H9 (cell line): ENCODE measurements at regions not wholly inside any gene's neighbourhood (a gene's known extent, or its start where the extent isn't known, plus 50 kb on each side); places are given as distances from the start of the nearest gene placed in this dataset.

ENCODE experiments used
- DNase-seq: peaks from one replicate; pipeline ENCODE4 v3.0.0-alpha.2; 2017
- H2AFZ ChIP-seq: one replicate; pipeline ENCODE4 v1.6.1; 2013; ENCODE audit warnings: mild to moderate bottlenecking, low read length, control low read depth, moderate library complexity
- H2AK5ac ChIP-seq: 2 replicates; pipeline ENCODE4 v1.6.1; 2013; ENCODE audit warnings: low read length, control low read depth, mixed read lengths; ENCODE audit not compliant: insufficient read length
- H2BK120ac ChIP-seq: one replicate; pipeline ENCODE4 v1.6.1; 2013; ENCODE audit warnings: low read depth, mild to moderate bottlenecking, low read length, control low read depth, inconsistent platforms; ENCODE audit not compliant: poor library complexity, severe bottlenecking
- H2BK12ac ChIP-seq: 2 replicates; pipeline ENCODE4 v1.6.1; 2013; ENCODE audit warnings: low read length, control low read depth, mixed read lengths, low read depth; ENCODE audit not compliant: insufficient read length
- H2BK15ac ChIP-seq: 2 replicates; pipeline ENCODE4 v1.6.1; 2013; ENCODE audit warnings: low read depth, low read length, control low read depth
- H2BK20ac ChIP-seq: one replicate; pipeline ENCODE4 v1.6.1; 2013; ENCODE audit warnings: low read depth, mild to moderate bottlenecking, low read length, control low read depth, inconsistent platforms; ENCODE audit not compliant: poor library complexity, severe bottlenecking
- H2BK5ac ChIP-seq: 2 replicates; pipeline ENCODE4 v1.6.1; 2013; ENCODE audit warnings: low read length, control low read depth, mixed read lengths; ENCODE audit not compliant: insufficient read length
- H3K14ac ChIP-seq: 2 replicates; pipeline ENCODE4 v1.6.1; 2013; ENCODE audit warnings: low read length, control low read depth; ENCODE audit not compliant: insufficient read depth
- H3K18ac ChIP-seq: 2 replicates; pipeline ENCODE4 v1.6.1; 2013; ENCODE audit warnings: low read depth, mild to moderate bottlenecking, mixed read lengths, low read length, control low read depth; ENCODE audit not compliant: insufficient read length
- H3K23ac ChIP-seq: 2 replicates; pipeline ENCODE4 v1.6.1; 2013; ENCODE audit warnings: low read length, control low read depth, mixed read lengths, low read depth; ENCODE audit not compliant: insufficient read length
- H3K23me2 ChIP-seq: 2 replicates; pipeline ENCODE4 v1.6.1; 2013; ENCODE audit warnings: low read depth, mild to moderate bottlenecking, mixed read lengths, low read length, control low read depth; ENCODE audit not compliant: insufficient read length, poor library complexity, severe bottlenecking
- H3K27ac ChIP-seq: 2 replicates; pipeline ENCODE4 v1.5.1; 2013; ENCODE audit warnings: low read length, control low read depth, mixed read lengths, low read depth; ENCODE audit not compliant: insufficient read length
- H3K27me3 ChIP-seq: 2 replicates; pipeline ENCODE4 v1.6.1; 2013; ENCODE audit warnings: low read length, control low read depth, inconsistent platforms; ENCODE audit not compliant: insufficient read depth
- H3K4ac ChIP-seq: 2 replicates; pipeline ENCODE4 v1.6.1; 2013; ENCODE audit warnings: low read depth, mild to moderate bottlenecking, control low read depth, inconsistent platforms, low read length, moderate library complexity
- H3K4me1 ChIP-seq: 2 replicates; pipeline ENCODE4 v1.6.1; 2013; ENCODE audit warnings: low read length, control low read depth, inconsistent platforms; ENCODE audit not compliant: insufficient read depth
- H3K4me2 ChIP-seq: 2 replicates; pipeline ENCODE4 v1.6.1; 2013; ENCODE audit warnings: low read length, control low read depth, mixed read lengths; ENCODE audit not compliant: insufficient read length, insufficient read depth
- H3K56ac ChIP-seq: 2 replicates; pipeline ENCODE4 v1.6.1; 2013; ENCODE audit warnings: low read depth, mild to moderate bottlenecking, mixed read lengths, low read length, control low read depth; ENCODE audit not compliant: insufficient read length
- H3K79me1 ChIP-seq: 2 replicates; pipeline ENCODE4 v1.6.1; 2013; ENCODE audit warnings: low read depth, mild to moderate bottlenecking, moderate library complexity, low read length, control low read depth, inconsistent platforms; ENCODE audit not compliant: insufficient read depth, poor library complexity, severe bottlenecking
- H3K79me2 ChIP-seq: 2 replicates; pipeline ENCODE4 v1.6.1; 2013; ENCODE audit warnings: low read length, control low read depth, inconsistent platforms; ENCODE audit not compliant: insufficient read depth
- H3K9ac ChIP-seq: 2 replicates; pipeline ENCODE4 v1.6.1; 2013; ENCODE audit warnings: low read length, control low read depth, mixed read lengths; ENCODE audit not compliant: insufficient read length; ENCODE audit errors: extremely low read depth
- H3K9me3 ChIP-seq: one replicate; pipeline ENCODE4 v1.6.1; 2013; ENCODE audit warnings: low read depth, low read length, inconsistent platforms; ENCODE audit not compliant: control insufficient read depth
- H3T11ph ChIP-seq: one replicate; pipeline ENCODE4 v1.6.1; 2013; ENCODE audit warnings: mild to moderate bottlenecking, low read length, control low read depth, inconsistent platforms
- H4K20me1 ChIP-seq: one replicate; pipeline ENCODE4 v1.6.1; 2013; ENCODE audit not compliant: control insufficient read depth, insufficient read length, insufficient read depth
- H4K5ac ChIP-seq: 2 replicates; pipeline ENCODE4 v1.6.1; 2013; ENCODE audit warnings: low read depth, mild to moderate bottlenecking, mixed read lengths, low read length, control low read depth; ENCODE audit not compliant: insufficient read length
- H4K8ac ChIP-seq: replicated peaks from 2 replicates; pipeline ENCODE4 v1.6.1; 2013; ENCODE audit warnings: low read length, control low read depth, mixed read lengths, low read depth; ENCODE audit not compliant: insufficient read length
- H4K91ac ChIP-seq: 2 replicates; pipeline ENCODE4 v1.6.1; 2013; ENCODE audit warnings: low read depth, mild to moderate bottlenecking, moderate library complexity, mixed read lengths, low read length, control low read depth; ENCODE audit not compliant: insufficient read length
- H3K27ac Mint-ChIP-seq, 3 experiments: 2 replicates in 2 of 3; 3 replicates in 1 of 3; pipeline ENCODE4 v1.8.0; 2020 to 2021; ENCODE audit warnings: mixed read lengths in 3 of 3, mild to moderate bottlenecking in 1 of 3, moderate library complexity in 1 of 3
- H3K27me3 Mint-ChIP-seq: 2 replicates; pipeline ENCODE4 v1.8.0; 2021; ENCODE audit warnings: low read depth, mild to moderate bottlenecking, moderate library complexity, mixed read lengths
- H3K36me3 Mint-ChIP-seq, 3 experiments: 2 replicates in 2 of 3; 3 replicates in 1 of 3; pipeline ENCODE4 v1.8.0; 2020 to 2021; ENCODE audit warnings: low read depth in 3 of 3, mixed read lengths in 3 of 3; ENCODE audit not compliant: insufficient read depth in 1 of 3
- H3K4me1 Mint-ChIP-seq, 2 experiments: 2 replicates each; pipeline ENCODE4 v1.8.0; 2020; ENCODE audit warnings: mixed read lengths in 2 of 2
- H3K4me3 Mint-ChIP-seq, 2 experiments: 2 replicates in 1 of 2; 3 replicates in 1 of 2; pipeline ENCODE4 v1.8.0; 2020 to 2021; ENCODE audit warnings: mild to moderate bottlenecking in 2 of 2, mixed read lengths in 2 of 2, moderate library complexity in 1 of 2
- H3K9me3 Mint-ChIP-seq, 2 experiments: 2 replicates in 1 of 2; 3 replicates in 1 of 2; pipeline ENCODE4 v1.8.0; 2020; ENCODE audit warnings: mild to moderate bottlenecking in 2 of 2, mixed read lengths in 2 of 2, moderate library complexity in 1 of 2
- TF ChIP-seq, protein P1 (sequence below): fragments of 200-600 bp; sonication (generic); conservative IDR thresholded peaks from 3 replicates; pipeline ENCODE4 v1.8.0; 2021; ENCODE audit warnings: antibody characterized with exemption, mild to moderate bottlenecking

GRCh38 chr10:65328486-65328885 is 1597.3 kb upstream of the LRRTM3 start:
- Histone ChIP-seq H2BK20ac (no peak overlapping the region), H3K9ac (no peak overlapping the region)
- H3K27me3 Mint-ChIP-seq, result no peaks in the 10 kb centered on the region

More at GRCh38 chr10:65328486-65328885, 1597.3 kb upstream of the LRRTM3 start:
- Histone ChIP-seq H2AFZ (no peak overlapping the region), H2BK15ac (no peak overlapping the region), H2BK12ac (no peak overlapping the region), H3T11ph (no peak overlapping the region), H3K23me2 (no peaks in the 10 kb centered on the region), H3K14ac (no peak overlapping the region), H3K23ac (no peak overlapping the region), H3K4me2 (no peak overlapping the region), H2AK5ac (no peak overlapping the region), H4K91ac (no peak overlapping the region), H3K9me3 (no peaks in the 10 kb centered on the region), H4K5ac (no peak overlapping the region), H3K79me2 (no peaks in the 10 kb centered on the region), H3K79me1 (no peaks in the 10 kb centered on the region), H3K56ac (no peak overlapping the region), H4K8ac (no peak overlapping the region), H4K20me1 (no peaks in the 10 kb centered on the region), H3K18ac (no peak overlapping the region), H3K27ac (no peak overlapping the region), H3K4ac (no peak overlapping the region), H3K27me3 (no peaks in the 10 kb centered on the region), H3K4me1 (no peaks in the 10 kb centered on the region; the same call in 1 of the 2 replicates), H2BK120ac (no peak overlapping the region), H2BK5ac (no peak overlapping the region)
- H3K36me3 Mint-ChIP-seq, result peaks cover 0 to 2% (median 0%) of the 10 kb centered on the region in 3 experiments; a peak in 3 of 7 replicates
- no peaks in the 10 kb centered on the region for H3K9me3 Mint-ChIP-seq
- no peak for DNase-seq
- peaks cover 22 to 25% of the 10 kb centered on the region in 2 experiments for H3K4me1 Mint-ChIP-seq
- TF ChIP-seq, protein P1, sequence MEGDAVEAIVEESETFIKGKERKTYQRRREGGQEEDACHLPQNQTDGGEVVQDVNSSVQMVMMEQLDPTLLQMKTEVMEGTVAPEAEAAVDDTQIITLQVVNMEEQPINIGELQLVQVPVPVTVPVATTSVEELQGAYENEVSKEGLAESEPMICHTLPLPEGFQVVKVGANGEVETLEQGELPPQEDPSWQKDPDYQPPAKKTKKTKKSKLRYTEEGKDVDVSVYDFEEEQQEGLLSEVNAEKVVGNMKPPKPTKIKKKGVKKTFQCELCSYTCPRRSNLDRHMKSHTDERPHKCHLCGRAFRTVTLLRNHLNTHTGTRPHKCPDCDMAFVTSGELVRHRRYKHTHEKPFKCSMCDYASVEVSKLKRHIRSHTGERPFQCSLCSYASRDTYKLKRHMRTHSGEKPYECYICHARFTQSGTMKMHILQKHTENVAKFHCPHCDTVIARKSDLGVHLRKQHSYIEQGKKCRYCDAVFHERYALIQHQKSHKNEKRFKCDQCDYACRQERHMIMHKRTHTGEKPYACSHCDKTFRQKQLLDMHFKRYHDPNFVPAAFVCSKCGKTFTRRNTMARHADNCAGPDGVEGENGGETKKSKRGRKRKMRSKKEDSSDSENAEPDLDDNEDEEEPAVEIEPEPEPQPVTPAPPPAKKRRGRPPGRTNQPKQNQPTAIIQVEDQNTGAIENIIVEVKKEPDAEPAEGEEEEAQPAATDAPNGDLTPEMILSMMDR, result no peak
- no peak overlapping the region for H3K27ac Mint-ChIP-seq
- H3K4me3 Mint-ChIP-seq, result no peak overlapping the region
